Osteoblast (primary cell): ENCODE measurements at regions not wholly inside any gene's neighbourhood (a gene's known extent, or its start where the extent isn't known, plus 50 kb on each side); places are given as distances from the start of the nearest gene placed in this dataset.
A peak's percentile ranks its signal among the peaks of the same experiment; 100 is the strongest.

Experiments used
- DNase-seq: peaks from one replicate; pipeline ENCODE4 v3.0.0; 2011; ENCODE audit warnings: low spot score, mixed read lengths; ENCODE audit not compliant: insufficient read length; ENCODE audit errors: missing footprints
- H2AFZ ChIP-seq: 2 replicates; pipeline ENCODE4 v1.6.0; 2011; ENCODE audit warnings: mild to moderate bottlenecking, low read length
- H3K27ac ChIP-seq: 2 replicates; pipeline ENCODE4 v1.5.1; 2011; ENCODE audit warnings: mild to moderate bottlenecking, low read depth, low read length, moderate library complexity
- H3K27me3 ChIP-seq: 2 replicates; pipeline ENCODE4 v1.6.0; 2012; ENCODE audit warnings: mild to moderate bottlenecking, control low read depth, inconsistent platforms, low read length, moderate library complexity; ENCODE audit not compliant: insufficient read depth
- H3K36me3 ChIP-seq: 2 replicates; pipeline ENCODE4 v1.5.1; 2011; ENCODE audit warnings: mild to moderate bottlenecking, low read length, control low read depth, moderate library complexity; ENCODE audit not compliant: insufficient read depth
- H3K4me1 ChIP-seq: 2 replicates; pipeline ENCODE4 v1.5.1; 2011; ENCODE audit warnings: mild to moderate bottlenecking, low read length, control low read depth, moderate library complexity; ENCODE audit not compliant: insufficient read depth
- H3K4me2 ChIP-seq: 2 replicates; pipeline ENCODE4 v1.6.0; 2011; ENCODE audit warnings: mild to moderate bottlenecking, low read length; ENCODE audit not compliant: insufficient read depth
- H3K4me3 ChIP-seq: fragments of 200-600 bp; sonication (generic); 3 replicates; pipeline ENCODE4 v1.5.1; 2012; ENCODE audit warnings: mild to moderate bottlenecking, low read length, inconsistent platforms; ENCODE audit not compliant: insufficient read depth
- H3K79me2 ChIP-seq: 2 replicates; pipeline ENCODE4 v1.6.0; 2012; ENCODE audit warnings: mild to moderate bottlenecking, low read length, control low read depth, inconsistent platforms; ENCODE audit not compliant: insufficient read depth
- H3K9me3 ChIP-seq: 2 replicates; pipeline ENCODE4 v1.5.1; 2011; ENCODE audit warnings: low read depth, low read length, control low read depth
- H4K20me1 ChIP-seq: 2 replicates; pipeline ENCODE4 v1.6.0; 2012; ENCODE audit warnings: mild to moderate bottlenecking, low read length, control low read depth; ENCODE audit not compliant: insufficient read depth
- CTCF ChIP-seq: IDR thresholded peaks from 2 replicates; pipeline ENCODE4 v1.5.1; 2011; ENCODE audit warnings: mild to moderate bottlenecking, low read depth, low read length, moderate library complexity; ENCODE audit errors: extremely low read depth

DNA sequence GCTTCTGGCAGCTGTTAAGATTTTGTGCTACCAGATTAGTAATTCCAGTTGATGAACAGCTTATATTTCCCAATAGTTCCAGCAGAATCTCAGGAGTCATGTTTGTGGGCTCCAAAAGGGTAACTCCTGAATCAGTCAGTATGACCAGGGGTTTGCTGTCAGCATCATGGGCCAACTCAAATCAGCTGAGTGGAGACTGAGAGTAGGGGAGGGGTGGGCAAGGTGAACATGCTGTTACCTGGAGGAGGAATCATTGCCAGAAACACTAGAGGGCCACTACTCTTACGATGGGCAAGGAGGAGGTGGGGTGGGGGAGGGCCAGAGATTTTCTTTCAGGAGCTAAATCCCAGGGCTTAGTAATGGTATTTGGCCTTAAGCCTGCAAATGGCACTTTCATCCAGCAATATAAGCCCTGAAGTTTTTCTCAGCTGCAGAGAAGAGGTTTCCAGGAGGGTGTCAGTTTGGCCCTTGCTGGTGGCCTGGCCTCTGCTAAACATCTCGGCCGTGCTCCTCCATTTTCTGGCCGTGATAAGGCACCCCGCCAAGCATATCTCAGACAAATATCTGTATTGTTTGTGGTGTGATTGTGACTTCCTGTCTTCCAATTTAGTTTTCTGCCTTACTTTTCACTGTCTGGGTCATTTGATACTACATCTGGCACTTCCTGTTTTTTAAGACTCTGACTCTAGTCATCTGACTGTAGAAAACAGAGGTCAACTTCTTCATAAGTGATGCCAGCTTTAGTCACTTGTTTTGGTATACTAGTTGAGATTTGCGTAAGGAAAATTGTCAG, 120.5 kb upstream of the CXCR4 start:
- no peaks in the 10 kb centered on the region for H3K27me3 ChIP-seq
- H4K20me1 ChIP-seq = no peaks in the 10 kb centered on the region
- H3K36me3 ChIP-seq = no peaks in the 10 kb centered on the region
- no peak for TF ChIP-seq CTCF
- no peak overlapping the region for H3K4me2 ChIP-seq
- no peak for DNase-seq
- no peaks in the 10 kb centered on the region for H3K79me2 ChIP-seq
- peaks cover 9% of the 10 kb centered on the region for H3K4me1 ChIP-seq
- no peaks in the 10 kb centered on the region for H3K9me3 ChIP-seq
- peak overlapping the region; percentile 32 for H2AFZ ChIP-seq
- no peak overlapping the region for H3K27ac ChIP-seq
- H3K4me3 ChIP-seq = no peak overlapping the region

DNA sequence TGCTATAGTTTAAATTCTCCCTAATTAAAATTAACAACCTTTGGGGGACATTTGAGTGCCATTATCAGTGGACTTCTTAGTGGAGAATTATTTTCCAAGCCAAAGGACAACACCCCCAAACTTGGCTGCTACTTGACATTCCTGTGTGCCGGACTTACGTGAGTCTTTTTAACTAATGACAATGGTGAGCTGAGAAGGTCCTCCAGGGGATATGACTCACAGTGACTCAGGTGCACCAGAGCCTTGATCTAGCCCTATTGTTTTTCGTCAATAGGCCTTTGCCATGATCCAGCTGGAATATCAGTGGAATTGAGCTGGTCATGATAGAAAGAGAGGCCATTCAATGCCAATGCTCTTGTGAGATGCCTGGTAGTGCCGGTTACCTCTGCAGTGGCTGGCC, 118.1 kb upstream of the CXCR4 start:
- Histone ChIP-seq H3K4me3 (no peak overlapping the region), H3K36me3 (no peaks in the 10 kb centered on the region), H3K79me2 (no peaks in the 10 kb centered on the region), H3K4me1 (peaks cover 9% of the 10 kb centered on the region), H3K27ac (no peak overlapping the region), H4K20me1 (no peaks in the 10 kb centered on the region), H3K9me3 (no peaks in the 10 kb centered on the region), H3K27me3 (no peaks in the 10 kb centered on the region), H3K4me2 (no peak overlapping the region), H2AFZ (no peak overlapping the region)
- DNase-seq = no peak
- no peak for TF ChIP-seq CTCF

GRCh38 chr2:136235546-136235945, 117.6 kb upstream of the CXCR4 start:
- Histone ChIP-seq H3K4me1 (peaks cover 9% of the 10 kb centered on the region), H4K20me1 (no peaks in the 10 kb centered on the region), H3K27ac (no peak overlapping the region), H3K36me3 (no peaks in the 10 kb centered on the region), H2AFZ (no peak overlapping the region), H3K27me3 (no peaks in the 10 kb centered on the region), H3K4me3 (no peak overlapping the region), H3K79me2 (no peaks in the 10 kb centered on the region), H3K9me3 (no peaks in the 10 kb centered on the region), H3K4me2 (no peak overlapping the region)
- no peak for DNase-seq
- no peak for TF ChIP-seq CTCF

DNA sequence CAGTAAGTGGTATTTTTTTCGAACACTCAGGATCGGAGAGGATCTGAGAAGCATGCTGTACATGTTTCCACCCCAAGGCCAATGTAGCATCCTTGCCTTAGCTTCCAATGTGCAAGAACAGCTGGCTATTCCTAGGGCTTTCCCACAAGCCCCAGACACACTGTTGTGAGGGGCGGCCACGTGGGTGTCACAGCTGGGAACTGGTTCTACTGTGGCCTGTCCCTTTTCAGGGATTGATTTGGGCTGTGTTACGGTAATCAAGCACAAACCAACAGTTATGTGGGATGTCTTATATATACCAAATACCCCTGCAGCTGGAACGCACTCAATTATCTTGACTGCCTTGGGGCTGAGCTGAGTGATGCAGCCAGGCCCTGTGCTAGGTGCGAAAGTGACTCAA, 116.3 kb upstream of the CXCR4 start:
- H3K79me2 ChIP-seq = no peaks in the 10 kb centered on the region
- no peaks in the 10 kb centered on the region for H3K27me3 ChIP-seq
- no peaks in the 10 kb centered on the region for H3K9me3 ChIP-seq
- H3K4me2 ChIP-seq = no peak overlapping the region
- no peak overlapping the region for H2AFZ ChIP-seq
- TF ChIP-seq CTCF = no peak
- no peak for DNase-seq
- H3K27ac ChIP-seq = no peak overlapping the region
- no peaks in the 10 kb centered on the region for H3K36me3 ChIP-seq
- no peaks in the 10 kb centered on the region for H4K20me1 ChIP-seq
- peaks cover 9% of the 10 kb centered on the region for H3K4me1 ChIP-seq
- H3K4me3 ChIP-seq = no peak overlapping the region
